HepG2 (cell line): ENCODE measurements at regions not wholly inside any gene's neighbourhood (a gene's known extent, or its start where the extent isn't known, plus 50 kb on each side); places are given as distances from the start of the nearest gene placed in this dataset.

Experiments used
- ATAC-seq: fragments of 200-7000 bp; cut with Tn5 transposase; 3 replicates; pipeline ENCODE4 v1.9.1; 2020; ENCODE audit warnings: mild to moderate bottlenecking, moderate library complexity
- BruUV-seq: library from RNA; stranded (reverse); fragments of 400-500 nt; replicated peaks from 2 replicates; lab custom pipeline; 2021; lab: Mats Ljungman, UMichigan
- CTCF ChIA-PET: fragments of 300-600 bp; formaldehyde crosslinking; extraction: SDS; loops from one replicate; lab custom pipeline; 2021; ENCODE audit warnings: low total read pairs, inconsistent platforms, low intra/inter-chr PET ratio; lab: Yijun Ruan, JAX
- POLR2A ChIA-PET: fragments of 350-600 bp; sonication (Branson Sonifier 250); formaldehyde crosslinking; loops from one replicate; lab custom pipeline; 2020; ENCODE audit warnings: antibody characterized with exemption, inconsistent platforms; lab: Yijun Ruan, JAX
- DNase-seq: peaks from one replicate; pipeline ENCODE4 v3.0.0-alpha.2; 2015; ENCODE audit warnings: low spot score
- FAIRE-seq: peaks from 3 replicates; lab custom pipeline; 2011; peaks lifted over from hg19 to GRCh38; lab: Jason Lieb, UNC
- H2AFZ ChIP-seq: one replicate; pipeline ENCODE4 v1.6.1; 2011; ENCODE audit warnings: low read length, inconsistent platforms
- H3K27ac ChIP-seq: fragments of 300-600 bp; 3 replicates; pipeline ENCODE4 v1.8.0; 2011; ENCODE audit warnings: mixed run types, mild to moderate bottlenecking, mixed read lengths, low read length, inconsistent platforms; ENCODE audit not compliant: insufficient read depth; ENCODE audit errors: extremely low read length
- H3K27me3 ChIP-seq, 2 experiments: fragments of 200-600 bp in 1 of 2; 2 replicates in 1 of 2; 3 replicates in 1 of 2; pipeline versions ENCODE4 v1.6.0 to v1.8.0; 2011; ENCODE audit warnings: low read length in 2 of 2, mild to moderate bottlenecking in 2 of 2, moderate library complexity in 2 of 2, inconsistent platforms in 1 of 2; ENCODE audit not compliant: insufficient read depth in 2 of 2, control insufficient read depth in 1 of 2
- H3K36me3 ChIP-seq, 2 experiments: fragments of 200-600 bp in 1 of 2; replicated peaks in 1 of 2; 2 replicates in 1 of 2; 3 replicates in 1 of 2; pipeline versions ENCODE4 v1.5.1 to v1.8.0; 2011; ENCODE audit warnings: low read length in 2 of 2, inconsistent platforms in 1 of 2; ENCODE audit not compliant: insufficient read depth in 2 of 2, control insufficient read depth in 1 of 2
- H3K4me1 ChIP-seq: 2 replicates; pipeline ENCODE4 v1.5.1; 2012; ENCODE audit warnings: low read length, inconsistent platforms; ENCODE audit not compliant: insufficient read depth
- H3K4me2 ChIP-seq: 2 replicates; pipeline ENCODE4 v1.6.0; 2011; ENCODE audit warnings: low read depth, low read length, inconsistent platforms
- H3K4me3 ChIP-seq, 3 experiments: fragments of 200-600 bp in 1 of 3; sonication (generic), shearing (Covaris generic) in 1 of 3; replicated peaks in 1 of 3; 2 replicates each; pipeline ENCODE4 v1.5.1; 2011 to 2016; ENCODE audit warnings: low read length in 3 of 3, inconsistent platforms in 2 of 3, low read depth in 2 of 3, mild to moderate bottlenecking in 2 of 3, control low read depth in 1 of 3, mixed read lengths in 1 of 3; ENCODE audit not compliant: insufficient read depth in 1 of 3
- H3K79me2 ChIP-seq: one replicate; pipeline ENCODE4 v1.6.1; 2011; ENCODE audit warnings: low read length, inconsistent platforms; ENCODE audit not compliant: insufficient read depth
- H3K9ac ChIP-seq: 2 replicates; pipeline ENCODE4 v1.6.0; 2011; ENCODE audit warnings: mild to moderate bottlenecking, low read depth, low read length, inconsistent platforms; ENCODE audit not compliant: insufficient read depth
- H3K9me3 ChIP-seq: 2 replicates; pipeline ENCODE4 v1.5.1; 2012; ENCODE audit warnings: mild to moderate bottlenecking, low read length
- H4K20me1 ChIP-seq: 2 replicates; pipeline ENCODE4 v1.6.0; 2011; ENCODE audit warnings: inconsistent platforms, mild to moderate bottlenecking, low read length, moderate library complexity; ENCODE audit not compliant: insufficient read depth
- BHLHE40 ChIP-seq: IDR thresholded peaks from 2 replicates; pipeline ENCODE4 v1.6.1; 2011; ENCODE audit warnings: low read length, improper control_type of control experiment
- ZNF790 ChIP-seq: sonication (generic); formaldehyde crosslinking; IDR thresholded peaks from 2 replicates; pipeline ENCODE4 v1.8.0; 2022; ENCODE audit warnings: missing genetic modification reagents, mild to moderate bottlenecking, borderline replicate concordance
- ZSCAN29 ChIP-seq: sonication (generic); formaldehyde crosslinking; conservative IDR thresholded peaks from 2 replicates; pipeline ENCODE4 v1.4.0; 2020; ENCODE audit warnings: mild to moderate bottlenecking, missing genetic modification reagents
- WGBS: methylation state at CpG from one replicate; pipeline ENCODE4 v1.1.6; 2017; ENCODE audit warnings: low lambda C conversion rate; 5-methylcytosine and 5-hydroxymethylcytosine counted together
- in situ Hi-C: cut with HindIII; loops from 2 replicates; pipeline ENCODE4 v1.10.0; 2017; ENCODE audit warnings: low pct_unique_long_range_greater_than_20kb; ENCODE audit not compliant: extremely low pct_ligation_motif_present
- intact Hi-C: fragments of 100-400 bp; cut with micrococcal nuclease; formaldehyde crosslinking; loops from one replicate; pipeline ENCODE4 v1.10.0; 2022; ENCODE audit not compliant: unreplicated experiment

GRCh38 chr11:76603202-76603601 lies 67.3 kb downstream of the LRRC32 start:
- TF ChIP-seq ZNF790 (CRISPR knock-in tag) (no peak), BHLHE40 (no peak), ZSCAN29 (CRISPR knock-in tag) (no peak)
- no peaks in the 10 kb centered on the region for H3K36me3 ChIP-seq
- H4K20me1 ChIP-seq: no peaks in the 10 kb centered on the region
- DNase-seq (no peak), FAIRE-seq (no peak), ATAC-seq (no peak)
- no peaks in the 10 kb centered on the region for H3K9me3 ChIP-seq
- H3K4me2 ChIP-seq: no peak overlapping the region
- in situ Hi-C loops: no loop called here
- no peaks in the 10 kb centered on the region for H3K4me1 ChIP-seq
- H2AFZ ChIP-seq: no peak overlapping the region
- no peak overlapping the region for H3K9ac ChIP-seq
- H3K27ac ChIP-seq: no peak overlapping the region
- no peak overlapping the region for H3K4me3 ChIP-seq
- H3K79me2 ChIP-seq: no peaks in the 10 kb centered on the region
- WGBS: 3% methylated on average over 4 of the region's 4 CpGs
- ChIA-PET POLR2A (no interaction called here), CTCF (no interaction called here)
- peaks cover 4 to 38% of the 10 kb centered on the region in 2 experiments for H3K27me3 ChIP-seq
- BruUV-seq: no TSS peak
- intact Hi-C loops: no loop called here
